Mesendoderm (in vitro differentiated cells): ENCODE measurements at regions not wholly inside any gene's neighbourhood (a gene's known extent, or its start where the extent isn't known, plus 50 kb on each side); places are given as distances from the start of the nearest gene placed in this dataset.

Experiments used
- DNase-seq: peaks from one replicate; pipeline ENCODE4 v3.0.0; 2013
- H2AK5ac ChIP-seq: 2 replicates; pipeline ENCODE4 v1.6.1; 2013; ENCODE audit warnings: low read length, inconsistent platforms
- H2BK120ac ChIP-seq: 2 replicates; pipeline ENCODE4 v1.6.1; 2013; ENCODE audit warnings: low read depth, mild to moderate bottlenecking, low read length, moderate library complexity, mixed read lengths
- H2BK15ac ChIP-seq: replicated peaks from 2 replicates; pipeline ENCODE4 v1.6.1; 2013; ENCODE audit warnings: low read depth, mild to moderate bottlenecking, moderate library complexity
- H2BK5ac ChIP-seq: 2 replicates; pipeline ENCODE4 v1.6.1; 2013; ENCODE audit warnings: low read length, inconsistent platforms
- H3K18ac ChIP-seq: 2 replicates; pipeline ENCODE4 v1.6.1; 2013; ENCODE audit warnings: mild to moderate bottlenecking, low read length, mixed read lengths
- H3K23ac ChIP-seq: one replicate; pipeline ENCODE4 v1.6.1; 2013; ENCODE audit warnings: low read length
- H3K27ac ChIP-seq: 2 replicates; pipeline ENCODE4 v1.5.1; 2013; ENCODE audit warnings: low read depth, mild to moderate bottlenecking, inconsistent platforms, low read length, moderate library complexity
- H3K27me3 ChIP-seq: 2 replicates; pipeline ENCODE4 v1.6.1; 2013; ENCODE audit warnings: low read length, control low read depth, mild to moderate bottlenecking, inconsistent platforms; ENCODE audit not compliant: insufficient read depth, poor library complexity
- H3K36me3 ChIP-seq: 2 replicates; pipeline ENCODE4 v1.6.1; 2013; ENCODE audit warnings: low read length, inconsistent platforms; ENCODE audit not compliant: control insufficient read depth, insufficient read depth
- H3K4ac ChIP-seq: one replicate; pipeline ENCODE4 v1.6.1; 2013; ENCODE audit warnings: low read depth, mild to moderate bottlenecking, low read length, moderate library complexity
- H3K4me1 ChIP-seq: 2 replicates; pipeline ENCODE4 v1.6.1; 2013; ENCODE audit warnings: low read depth, low read length, inconsistent platforms; ENCODE audit not compliant: control insufficient read depth
- H3K4me2 ChIP-seq: 2 replicates; pipeline ENCODE4 v1.6.1; 2013; ENCODE audit warnings: low read length
- H3K4me3 ChIP-seq: 2 replicates; pipeline ENCODE4 v1.5.1; 2013; ENCODE audit warnings: mild to moderate bottlenecking, low read length
- H3K56ac ChIP-seq: one replicate; pipeline ENCODE4 v1.6.1; 2013; ENCODE audit warnings: low read length
- H3K79me1 ChIP-seq: 2 replicates; pipeline ENCODE4 v1.6.1; 2013; ENCODE audit warnings: low read length, inconsistent platforms
- H3K79me2 ChIP-seq: 2 replicates; pipeline ENCODE4 v1.6.1; 2013; ENCODE audit warnings: mild to moderate bottlenecking, low read length; ENCODE audit not compliant: control insufficient read depth, insufficient read depth
- H3K9ac ChIP-seq: 2 replicates; pipeline ENCODE4 v1.6.1; 2013; ENCODE audit warnings: low read length, inconsistent platforms
- H4K5ac ChIP-seq: one replicate; pipeline ENCODE4 v1.6.1; 2013; ENCODE audit warnings: low read length
- H4K8ac ChIP-seq: one replicate; pipeline ENCODE4 v1.6.1; 2013; ENCODE audit warnings: low read depth, mild to moderate bottlenecking, control low read depth, low read length, moderate library complexity
- WGBS: extraction: QIAGEN DNeasy Blood & Tissue Kit; methylation state at CpG from one replicate; pipeline ENCODE4 v1.1.7; 2013; ENCODE audit warnings: low lambda C conversion rate, missing lambda C conversion rate; ENCODE audit not compliant: insufficient coverage; ENCODE audit errors: extremely low coverage; 5-methylcytosine and 5-hydroxymethylcytosine counted together

DNA sequence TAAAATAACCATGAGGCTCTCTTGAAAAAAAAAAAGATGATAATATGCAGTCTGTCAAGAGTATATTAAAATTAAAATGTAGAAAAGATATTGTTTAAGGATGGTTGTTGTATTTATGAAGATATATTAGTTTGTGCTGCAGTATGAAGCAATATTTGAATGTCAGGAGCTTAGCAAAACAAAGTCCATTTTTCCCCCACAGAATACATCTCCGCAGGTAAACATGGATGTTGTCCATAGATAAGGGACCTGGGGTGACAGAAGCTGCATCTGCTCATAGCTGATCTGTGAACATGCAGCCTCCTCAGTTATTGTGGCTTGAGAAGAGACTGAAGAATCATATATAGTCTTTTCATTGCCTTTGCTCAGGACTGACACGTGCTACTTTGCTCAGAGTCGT lies 366.1 kb upstream of the MMADHC start:
- H3K79me2 ChIP-seq = no peaks in the 10 kb centered on the region
- no peak overlapping the region for H4K8ac ChIP-seq
- no peak for DNase-seq
- H3K4me1 ChIP-seq = no peaks in the 10 kb centered on the region
- no peak overlapping the region for H3K56ac ChIP-seq
- no peak overlapping the region for H4K5ac ChIP-seq
- H3K4me3 ChIP-seq = no peak overlapping the region
- no CpG with 5 or more reads among the region's 3 CpGs for WGBS
- no peak overlapping the region for H2BK120ac ChIP-seq
- H3K18ac ChIP-seq = no peak overlapping the region
- H3K79me1 ChIP-seq = no peaks in the 10 kb centered on the region
- H3K23ac ChIP-seq = no peak overlapping the region
- no peaks in the 10 kb centered on the region for H3K27me3 ChIP-seq
- no peak overlapping the region for H3K27ac ChIP-seq
- no peak overlapping the region for H3K4me2 ChIP-seq
- no peak overlapping the region for H3K4ac ChIP-seq
- no peak overlapping the region for H2BK5ac ChIP-seq
- H3K9ac ChIP-seq = no peak overlapping the region
- H2AK5ac ChIP-seq = no peak overlapping the region
- no peaks in the 10 kb centered on the region for H3K36me3 ChIP-seq
- H2BK15ac ChIP-seq = no peak overlapping the region

DNA sequence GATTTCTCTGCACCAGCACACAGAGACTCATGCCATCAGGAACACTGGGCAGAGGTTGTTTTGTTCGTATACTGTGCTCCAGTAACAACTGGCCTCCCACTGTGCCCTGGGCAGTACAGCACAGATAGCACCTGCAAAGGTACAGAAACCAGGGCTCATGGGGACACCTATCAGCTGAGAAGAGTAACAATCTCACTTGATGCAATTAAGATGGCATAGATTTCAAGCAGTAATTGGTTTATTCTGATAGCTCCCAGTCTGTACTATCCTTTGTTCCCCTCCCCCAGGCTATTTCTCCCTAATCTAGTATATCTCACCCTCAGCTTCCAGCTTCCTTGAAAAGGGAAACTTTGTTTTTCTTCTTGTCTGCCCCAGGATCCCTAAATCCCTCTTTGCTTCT lies 343.9 kb upstream of the MMADHC start:
- Histone ChIP-seq H3K4me1 (no peaks in the 10 kb centered on the region), H3K4me2 (no peak overlapping the region), H2AK5ac (no peak overlapping the region), H4K8ac (no peak overlapping the region), H3K27me3 (no peaks in the 10 kb centered on the region), H3K56ac (no peak overlapping the region), H3K79me1 (no peaks in the 10 kb centered on the region), H3K36me3 (no peaks in the 10 kb centered on the region), H3K4ac (no peak overlapping the region), H3K23ac (no peak overlapping the region), H3K18ac (no peak overlapping the region), H3K4me3 (no peak overlapping the region), H2BK15ac (no peak overlapping the region), H3K79me2 (no peaks in the 10 kb centered on the region), H3K9ac (no peak overlapping the region), H2BK5ac (no peak overlapping the region), H2BK120ac (no peak overlapping the region), H4K5ac (no peak overlapping the region), H3K27ac (no peak overlapping the region)
- peak; percentile 92 for DNase-seq
- WGBS = no CpG with 5 or more reads among the region's 1 CpG

DNA sequence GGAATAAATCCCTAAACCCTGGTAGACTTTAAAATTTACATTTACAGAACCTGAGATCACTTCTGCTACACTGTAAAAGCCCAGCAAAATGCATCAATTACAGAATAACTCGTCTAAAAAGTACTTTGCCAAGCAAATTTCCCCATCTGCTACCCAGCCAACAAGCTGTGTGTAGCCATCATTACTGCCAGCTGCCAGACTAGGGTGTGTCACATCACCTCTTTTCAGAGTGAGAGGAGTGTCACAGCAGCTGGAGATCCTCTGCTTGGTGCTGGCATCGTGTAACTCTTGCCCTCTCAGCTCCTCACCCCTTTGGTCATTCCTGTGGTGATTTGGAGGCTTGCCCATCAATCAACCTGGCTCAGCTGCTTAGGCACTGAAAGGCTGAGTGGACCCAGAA lies 340.4 kb upstream of the MMADHC start:
- H2BK120ac ChIP-seq = no peak overlapping the region
- H3K4ac ChIP-seq = no peak overlapping the region
- no peak for DNase-seq
- no peak overlapping the region for H2BK15ac ChIP-seq
- no peaks in the 10 kb centered on the region for H3K4me1 ChIP-seq
- H2AK5ac ChIP-seq = no peak overlapping the region
- H3K36me3 ChIP-seq = no peaks in the 10 kb centered on the region
- no peak overlapping the region for H3K4me2 ChIP-seq
- no peak overlapping the region for H3K23ac ChIP-seq
- H3K79me1 ChIP-seq = no peaks in the 10 kb centered on the region
- H3K4me3 ChIP-seq = no peak overlapping the region
- no peak overlapping the region for H3K18ac ChIP-seq
- no peak overlapping the region for H2BK5ac ChIP-seq
- no peak overlapping the region for H3K56ac ChIP-seq
- H4K8ac ChIP-seq = no peak overlapping the region
- no peaks in the 10 kb centered on the region for H3K27me3 ChIP-seq
- no CpG with 5 or more reads among the region's 2 CpGs for WGBS
- H3K9ac ChIP-seq = no peak overlapping the region
- H4K5ac ChIP-seq = no peak overlapping the region
- no peak overlapping the region for H3K27ac ChIP-seq
- H3K79me2 ChIP-seq = no peaks in the 10 kb centered on the region

DNA sequence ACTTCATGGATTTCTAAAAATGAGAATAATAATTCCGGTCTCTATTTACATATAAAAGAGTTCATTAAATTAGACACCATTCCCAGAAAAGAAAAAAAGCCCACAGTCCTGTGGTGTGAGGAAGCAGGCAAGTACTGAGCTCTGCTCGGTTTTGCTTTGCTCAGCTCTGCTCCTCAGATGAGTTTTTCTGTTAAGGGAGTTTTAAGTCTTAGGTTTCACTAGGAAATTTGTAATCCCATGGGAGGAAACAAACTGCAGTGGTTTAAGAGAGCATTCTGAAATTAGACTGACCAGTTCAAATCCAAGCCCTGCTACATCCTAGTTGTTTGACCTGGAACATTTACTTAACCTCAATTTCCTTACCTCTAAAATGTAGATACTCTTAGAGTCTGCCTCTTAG lies 338.6 kb upstream of the MMADHC start:
- Histone ChIP-seq H4K8ac (no peak overlapping the region), H3K36me3 (no peaks in the 10 kb centered on the region), H3K9ac (no peak overlapping the region), H3K4me2 (no peak overlapping the region), H3K79me2 (no peaks in the 10 kb centered on the region), H3K4ac (no peak overlapping the region), H2AK5ac (no peak overlapping the region), H3K4me3 (no peak overlapping the region), H3K23ac (no peak overlapping the region), H3K27me3 (no peaks in the 10 kb centered on the region), H2BK5ac (no peak overlapping the region), H3K27ac (no peak overlapping the region), H2BK120ac (no peak overlapping the region), H3K56ac (no peak overlapping the region), H3K79me1 (no peaks in the 10 kb centered on the region), H2BK15ac (no peak overlapping the region), H4K5ac (no peak overlapping the region), H3K18ac (no peak overlapping the region), H3K4me1 (no peaks in the 10 kb centered on the region)
- no peak for DNase-seq
- WGBS = no CpG with 5 or more reads among the region's 2 CpGs

- WGBS = no CpG with 5 or more reads among the region's 3 CpGs
- H4K8ac ChIP-seq = no peak overlapping the region
- no peak overlapping the region for H3K4me2 ChIP-seq
- no peak overlapping the region for H3K4me3 ChIP-seq
- no peak overlapping the region for H3K9ac ChIP-seq
- H3K56ac ChIP-seq = no peak overlapping the region
- no peak overlapping the region for H4K5ac ChIP-seq
- no peaks in the 10 kb centered on the region for H3K36me3 ChIP-seq
- no peak for DNase-seq
- no peaks in the 10 kb centered on the region for H3K4me1 ChIP-seq
- no peak overlapping the region for H2BK5ac ChIP-seq
- H3K27ac ChIP-seq = no peak overlapping the region
- H3K79me1 ChIP-seq = no peaks in the 10 kb centered on the region
- no peak overlapping the region for H2BK15ac ChIP-seq
- H2BK120ac ChIP-seq = no peak overlapping the region
- no peaks in the 10 kb centered on the region for H3K79me2 ChIP-seq
- no peak overlapping the region for H3K18ac ChIP-seq
- no peak overlapping the region for H3K23ac ChIP-seq
- H3K27me3 ChIP-seq = no peaks in the 10 kb centered on the region
- H3K4ac ChIP-seq = no peak overlapping the region
- H2AK5ac ChIP-seq = no peak overlapping the region
Observed at GRCh38 chr2:149924549-149925213, 337.1 kb upstream of the MMADHC start.

- Histone ChIP-seq H3K4me3 (no peak overlapping the region), H3K18ac (no peak overlapping the region), H4K5ac (no peak overlapping the region), H2BK5ac (no peak overlapping the region), H3K79me2 (no peaks in the 10 kb centered on the region), H3K56ac (no peak overlapping the region), H3K27ac (no peak overlapping the region), H3K79me1 (no peaks in the 10 kb centered on the region), H3K23ac (no peak overlapping the region), H3K4ac (no peak overlapping the region), H4K8ac (no peak overlapping the region), H3K9ac (no peak overlapping the region), H2AK5ac (no peak overlapping the region), H3K36me3 (no peaks in the 10 kb centered on the region), H2BK15ac (no peak overlapping the region), H2BK120ac (no peak overlapping the region), H3K27me3 (no peaks in the 10 kb centered on the region), H3K4me2 (no peak overlapping the region), H3K4me1 (no peaks in the 10 kb centered on the region)
- DNase-seq = no peak
- WGBS = no CpG with 5 or more reads among the region's 3 CpGs
Observed at GRCh38 chr2:149924028-149924427, 336.5 kb upstream of the MMADHC start.
